Natural killer cell (primary cell): ENCODE measurements at regions not wholly inside any gene's neighbourhood (a gene's known extent, or its start where the extent isn't known, plus 50 kb on each side); places are given as distances from the start of the nearest gene placed in this dataset.

Source experiments
- ATAC-seq, 3 donors: fragments of 150-1000 bp in 2 of 3; fragments of 200-7000 bp in 1 of 3; cut with Tn5 transposase; 1 replicate in 1 of 3; 2 replicates in 2 of 3; pipeline ENCODE4 v1.10.0; 2021; ENCODE audit warnings: mild to moderate bottlenecking in 2 of 3, moderate library complexity in 2 of 3
- DNase-seq, 2 donors: peaks; one replicate each; pipeline versions ENCODE4 v3.0.0 to v3.0.0-alpha.2; 2013 to 2021; ENCODE audit warnings: mixed read lengths in 1 of 2
- H3K27ac ChIP-seq: one replicate; pipeline ENCODE4 v1.5.1; 2013; ENCODE audit warnings: mild to moderate bottlenecking, low read length
- H3K27me3 ChIP-seq: one replicate; pipeline ENCODE4 v1.6.1; 2013; ENCODE audit warnings: low read length; ENCODE audit not compliant: control insufficient read depth, insufficient read depth
- H3K36me3 ChIP-seq: one replicate; pipeline ENCODE4 v1.6.1; 2013; ENCODE audit warnings: low read length; ENCODE audit not compliant: control insufficient read depth, insufficient read depth
- H3K4me1 ChIP-seq: one replicate; pipeline ENCODE4 v1.6.1; 2013; ENCODE audit warnings: low read length; ENCODE audit not compliant: control insufficient read depth, insufficient read depth
- H3K4me3 ChIP-seq: one replicate; pipeline ENCODE4 v1.5.1; 2013; ENCODE audit warnings: low read length
- H3K9me3 ChIP-seq: one replicate; pipeline ENCODE4 v1.6.1; 2013; ENCODE audit warnings: low read length; ENCODE audit not compliant: control insufficient read depth, insufficient read depth
- H3K27ac Mint-ChIP-seq, 2 donors: one replicate each; pipeline ENCODE4 v1.8.0; 2022; ENCODE audit warnings: mild to moderate bottlenecking in 2 of 2, mixed read lengths in 2 of 2, moderate library complexity in 1 of 2
- H3K27me3 Mint-ChIP-seq, 2 donors: one replicate each; pipeline ENCODE4 v1.8.0; 2022; ENCODE audit warnings: low read depth in 2 of 2, mixed read lengths in 2 of 2
- H3K36me3 Mint-ChIP-seq: one replicate; pipeline ENCODE4 v1.8.0; 2022; ENCODE audit warnings: mixed read lengths
- H3K4me1 Mint-ChIP-seq, 2 donors: one replicate each; pipeline ENCODE4 v1.8.0; 2022; ENCODE audit warnings: mixed read lengths in 2 of 2
- H3K4me3 Mint-ChIP-seq: one replicate; pipeline ENCODE4 v1.8.0; 2022; ENCODE audit warnings: mild to moderate bottlenecking, moderate library complexity, mixed read lengths
- H3K9me3 Mint-ChIP-seq, 2 donors: one replicate each; pipeline ENCODE4 v1.8.0; 2022; ENCODE audit warnings: mixed read lengths in 2 of 2
- WGBS: methylation state at CpG from one replicate; pipeline ENCODE4 v1.1.7; 2013; ENCODE audit warnings: missing lambda C conversion rate; ENCODE audit not compliant: insufficient coverage; 5-methylcytosine and 5-hydroxymethylcytosine counted together
- intact Hi-C: fragments of 100-400 bp; cut with micrococcal nuclease; formaldehyde crosslinking; loops from one replicate; pipeline ENCODE4 v1.14.2; 2022
- TF ChIP-seq, protein P1 (sequence below): fragments of 200-600 bp; IDR thresholded peaks from one replicate; pipeline ENCODE4 v1.8.0; 2022; ENCODE audit warnings: antibody characterized with exemption

DNA sequence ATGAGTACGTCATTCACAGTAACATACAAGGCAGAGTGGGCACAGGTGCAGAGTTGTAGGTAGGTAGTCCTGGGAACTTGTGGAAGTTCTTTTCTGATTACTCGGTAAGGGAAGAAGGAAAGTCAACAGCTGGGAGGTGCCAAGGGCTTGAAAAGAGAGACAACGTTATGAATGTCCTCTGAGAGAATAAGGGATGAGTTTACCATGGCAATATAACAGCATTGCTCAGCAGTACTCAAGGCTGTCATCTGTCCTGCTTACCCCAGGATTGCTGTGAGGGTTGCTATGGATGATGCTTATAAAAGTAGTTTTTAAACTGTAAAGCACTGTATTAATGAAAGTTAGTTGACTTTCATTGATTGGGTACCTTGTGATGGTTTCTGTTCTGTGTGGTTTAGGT, 369.1 kb upstream of the SGCD start:
- no peaks in the 10 kb centered on the region for H3K36me3 ChIP-seq
- Mint-ChIP-seq H3K27ac (no peak overlapping the region), H3K27me3 (peaks cover 6 to 24% of the 10 kb centered on the region in 2 donors), H3K9me3 (no peaks in the 10 kb centered on the region), H3K4me3 (no peak overlapping the region), H3K4me1 (no peaks in the 10 kb centered on the region), H3K36me3 (no peaks in the 10 kb centered on the region)
- H3K4me1 ChIP-seq: no peaks in the 10 kb centered on the region
- H3K4me3 ChIP-seq: no peak overlapping the region
- H3K27me3 ChIP-seq: no peaks in the 10 kb centered on the region
- ATAC-seq: no peak
- no peak for DNase-seq
- H3K9me3 ChIP-seq: no peaks in the 10 kb centered on the region
- TF ChIP-seq, protein P1, sequence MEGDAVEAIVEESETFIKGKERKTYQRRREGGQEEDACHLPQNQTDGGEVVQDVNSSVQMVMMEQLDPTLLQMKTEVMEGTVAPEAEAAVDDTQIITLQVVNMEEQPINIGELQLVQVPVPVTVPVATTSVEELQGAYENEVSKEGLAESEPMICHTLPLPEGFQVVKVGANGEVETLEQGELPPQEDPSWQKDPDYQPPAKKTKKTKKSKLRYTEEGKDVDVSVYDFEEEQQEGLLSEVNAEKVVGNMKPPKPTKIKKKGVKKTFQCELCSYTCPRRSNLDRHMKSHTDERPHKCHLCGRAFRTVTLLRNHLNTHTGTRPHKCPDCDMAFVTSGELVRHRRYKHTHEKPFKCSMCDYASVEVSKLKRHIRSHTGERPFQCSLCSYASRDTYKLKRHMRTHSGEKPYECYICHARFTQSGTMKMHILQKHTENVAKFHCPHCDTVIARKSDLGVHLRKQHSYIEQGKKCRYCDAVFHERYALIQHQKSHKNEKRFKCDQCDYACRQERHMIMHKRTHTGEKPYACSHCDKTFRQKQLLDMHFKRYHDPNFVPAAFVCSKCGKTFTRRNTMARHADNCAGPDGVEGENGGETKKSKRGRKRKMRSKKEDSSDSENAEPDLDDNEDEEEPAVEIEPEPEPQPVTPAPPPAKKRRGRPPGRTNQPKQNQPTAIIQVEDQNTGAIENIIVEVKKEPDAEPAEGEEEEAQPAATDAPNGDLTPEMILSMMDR: no peak
- no peak overlapping the region for H3K27ac ChIP-seq
- WGBS: 78% methylated on average over 3 of the region's 3 CpGs
- intact Hi-C loops: no loop called here

- no peak overlapping the region for H3K4me3 Mint-ChIP-seq
Observed at GRCh38 chr5:155959082-155959481, 367.9 kb upstream of the SGCD start.

DNA sequence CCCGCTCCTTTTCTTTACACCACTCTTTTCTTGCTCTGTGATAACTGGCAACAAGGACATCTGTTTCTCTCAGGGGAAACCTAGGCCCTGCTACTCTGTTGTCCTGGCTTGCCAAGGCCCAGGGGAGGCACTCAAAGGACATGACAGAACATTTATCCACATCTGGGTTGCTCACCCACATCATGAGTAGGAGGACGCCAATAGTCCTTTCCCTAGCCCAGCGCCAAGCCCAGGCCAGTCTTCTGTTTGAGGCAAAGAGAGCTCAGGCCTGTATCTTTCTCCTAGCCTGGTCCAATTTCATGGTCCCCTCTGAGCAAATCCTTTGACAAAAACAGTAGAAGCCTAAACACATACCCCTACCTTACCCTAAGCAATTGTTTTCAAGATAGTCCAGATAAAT, 366.8 kb upstream of the SGCD start:
- 91% methylated on average over 3 of the region's 3 CpGs for WGBS

More at GRCh38 chr5:155959082-155959481, 367.9 kb upstream of the SGCD start:
- H3K9me3 ChIP-seq: no peaks in the 10 kb centered on the region
- ATAC-seq (no peak), DNase-seq (no peak)
- TF ChIP-seq, protein P1: no peak
- Mint-ChIP-seq H3K27me3 (peaks cover 4 to 12% of the 10 kb centered on the region in 2 donors), H3K36me3 (no peaks in the 10 kb centered on the region), H3K27ac (no peak overlapping the region), H3K9me3 (no peaks in the 10 kb centered on the region), H3K4me1 (no peaks in the 10 kb centered on the region)
- WGBS: 84% methylated on average over 2 of the region's 2 CpGs
- no peaks in the 10 kb centered on the region for H3K36me3 ChIP-seq
- no peaks in the 10 kb centered on the region for H3K4me1 ChIP-seq
- intact Hi-C loops: no loop called here
- H3K27ac ChIP-seq: no peak overlapping the region
- H3K27me3 ChIP-seq: no peaks in the 10 kb centered on the region
- no peak overlapping the region for H3K4me3 ChIP-seq

GRCh38 chr5:155969537-155969936, 357.4 kb upstream of the SGCD start:
- Mint-ChIP-seq H3K9me3 (peaks cover 3% of the 10 kb centered on the region in 2 donors), H3K27me3 (peaks cover 0 to 10% of the 10 kb centered on the region in 2 donors), H3K27ac (no peak overlapping the region), H3K36me3 (peaks cover 5% of the 10 kb centered on the region), H3K4me1 (no peaks in the 10 kb centered on the region), H3K4me3 (no peak overlapping the region)
- Histone ChIP-seq H3K9me3 (peaks cover 6% of the 10 kb centered on the region), H3K36me3 (no peaks in the 10 kb centered on the region), H3K27ac (no peak overlapping the region), H3K4me1 (no peaks in the 10 kb centered on the region), H3K4me3 (no peak overlapping the region), H3K27me3 (peaks cover 2% of the 10 kb centered on the region)
- DNase-seq: no peak
- TF ChIP-seq, protein P1: no peak
- intact Hi-C loops: no loop called here
- 81% methylated on average over 5 of the region's 5 CpGs for WGBS
- no peak for ATAC-seq

More for the DNA sequence above, 366.8 kb upstream of the SGCD start:
- TF ChIP-seq, protein P1: no peak
- ATAC-seq (no peak), DNase-seq (no peak)
- Histone ChIP-seq H3K9me3 (no peaks in the 10 kb centered on the region), H3K27me3 (no peaks in the 10 kb centered on the region), H3K27ac (no peak overlapping the region), H3K4me3 (no peak overlapping the region), H3K4me1 (no peaks in the 10 kb centered on the region), H3K36me3 (no peaks in the 10 kb centered on the region)
- Mint-ChIP-seq H3K27ac (no peak overlapping the region), H3K4me1 (no peaks in the 10 kb centered on the region), H3K27me3 (peaks cover 4 to 11% of the 10 kb centered on the region in 2 donors), H3K36me3 (no peaks in the 10 kb centered on the region), H3K9me3 (no peaks in the 10 kb centered on the region), H3K4me3 (no peak overlapping the region)
- intact Hi-C loops: no loop called here
